ENCODE measurements at regions not wholly inside any gene's neighbourhood (a gene's known extent, or its start where the extent isn't known, plus 50 kb on each side); places are given as distances from the start of the nearest gene placed in this dataset.
A peak's percentile ranks its signal among the peaks of the same experiment; 100 is the strongest.
"Not testable (repeated sequence)": the region's sequence is repeated elsewhere in the genome, so short reads cannot be mapped to it uniquely, and the experiment has no call there.

GRCh38 chr3:160047876-160048275, 59.2 kb downstream of the IL12A start:
- Histone ChIP-seq H3K9ac (0 out of 22 replicates have a peak overlapping the region, but pooled peaks of 1 of the 11 experiments have one; percentile 22), H3K4me1 (peaks cover 0 to 57% (median 8%) of the 10 kb centered on the region in 10 experiments; a peak in 10 of 20 replicates), H3K36me3 (0 out of 22 replicates have a peak, but pooled peaks cover 0 to under 1% (median 0%) of the 10 kb centered on the region in 11 experiments), H4K20me1 (no peaks in the 10 kb centered on the region), H3K9me3 (replicated peaks in 1 of 11) (peaks cover 8 to 13% (median 10%) of the 10 kb centered on the region in 11 experiments), H3K4me2 (peak overlapping the region in 4 of 11 experiments; percentile 5 to 85 (median 64); a peak in 7 of 22 replicates), H3K27me3 (no peaks in the 10 kb centered on the region), H3K4me3 (no peak overlapping the region), H3K27ac (peak overlapping the region in 4 of 11 experiments; percentile 24 to 47 (median 27); a peak in 5 of 22 replicates)
- no peak for TF ChIP-seq Cebpa-rat (IDR thresholded peaks at IDR 0.05)

- peak overlapping the region in 6 of 11 experiments; percentile 34 to 77 (median 64); a peak in 9 of 22 replicates for H3K27ac ChIP-seq
- peak overlapping the region in 3 of 11 experiments; percentile 9 to 51 (median 50); a peak in 2 of 22 replicates for H3K9ac ChIP-seq
- no peaks in the 10 kb centered on the region for H3K36me3 ChIP-seq
- no peak for TF ChIP-seq Cebpa-rat (IDR thresholded peaks at IDR 0.05)
- no peaks in the 10 kb centered on the region for H3K27me3 ChIP-seq
- no peak overlapping the region for H3K4me3 ChIP-seq
- H3K9me3 ChIP-seq (replicated peaks in 1 of 11) = peaks cover 0 to 2% (median 0%) of the 10 kb centered on the region in 11 experiments; a peak in 3 of 22 replicates
- peaks cover 0 to 57% (median 8%) of the 10 kb centered on the region in 10 experiments; a peak in 10 of 20 replicates for H3K4me1 ChIP-seq
- H3K4me2 ChIP-seq = peak overlapping the region in 3 of 11 experiments; percentile 30 to 85 (median 77); a peak in 6 of 22 replicates
- H4K20me1 ChIP-seq = no peaks in the 10 kb centered on the region
Measured at GRCh38 chr3:160049038-160049437, 60.4 kb downstream of the IL12A start.

- no peaks in the 10 kb centered on the region for H3K36me3 ChIP-seq
- TF ChIP-seq Cebpa-rat (IDR thresholded peaks at IDR 0.05) = no peak
- H3K27me3 ChIP-seq = no peaks in the 10 kb centered on the region
- peaks cover 0 to 57% (median 8%) of the 10 kb centered on the region in 10 experiments; a peak in 10 of 20 replicates for H3K4me1 ChIP-seq
- H3K9me3 ChIP-seq (replicated peaks in 1 of 11) = no peaks in the 10 kb centered on the region
- no peak overlapping the region for H3K4me3 ChIP-seq
- H4K20me1 ChIP-seq = no peaks in the 10 kb centered on the region
- peak overlapping the region in 6 of 11 experiments; percentile 34 to 77 (median 64); a peak in 9 of 22 replicates for H3K27ac ChIP-seq
- peak overlapping the region in 4 of 11 experiments; percentile 9 to 51 (median 30); a peak in 6 of 22 replicates for H3K9ac ChIP-seq
- peak overlapping the region in 5 of 11 experiments; percentile 22 to 85 (median 51); a peak in 8 of 22 replicates for H3K4me2 ChIP-seq
Measured at GRCh38 chr3:160049565-160049964, 60.9 kb downstream of the IL12A start.

- H3K27ac ChIP-seq = peak overlapping the region in 5 of 11 experiments; percentile 4 to 77 (median 65); a peak in 9 of 22 replicates
Measured at GRCh38 chr3:160049988-160050387, 61.4 kb downstream of the IL12A start.

GRCh38 chr3:160052385-160053047, 63.9 kb downstream of the IL12A start:
- peaks cover 0 to 71% (median 8%) of the 10 kb centered on the region in 10 experiments; a peak in 10 of 20 replicates for H3K4me1 ChIP-seq
- no peak overlapping the region for H3K4me2 ChIP-seq
- no peak for TF ChIP-seq Cebpa-rat (IDR thresholded peaks at IDR 0.05)
- no peaks in the 10 kb centered on the region for H3K27me3 ChIP-seq
- no peak overlapping the region for H3K4me3 ChIP-seq
- no peak overlapping the region for H3K9ac ChIP-seq
- H3K9me3 ChIP-seq (replicated peaks in 1 of 11) = no peaks in the 10 kb centered on the region
- H3K27ac ChIP-seq = no peak overlapping the region
- no peaks in the 10 kb centered on the region for H4K20me1 ChIP-seq
- no peaks in the 10 kb centered on the region for H3K36me3 ChIP-seq

More at GRCh38 chr3:160049988-160050387, 61.4 kb downstream of the IL12A start:
- Histone ChIP-seq H3K9ac (peak overlapping the region in 2 of 11 experiments; percentile 10 to 51; a peak in 3 of 22 replicates), H3K27me3 (no peaks in the 10 kb centered on the region), H3K4me3 (no peak overlapping the region), H3K4me2 (peak overlapping the region in 5 of 11 experiments; percentile 22 to 85 (median 51); a peak in 8 of 22 replicates), H3K36me3 (no peaks in the 10 kb centered on the region), H4K20me1 (no peaks in the 10 kb centered on the region), H3K4me1 (peaks cover 0 to 61% (median 8%) of the 10 kb centered on the region in 10 experiments; a peak in 10 of 20 replicates), H3K9me3 (replicated peaks in 1 of 11) (no peaks in the 10 kb centered on the region)
- TF ChIP-seq Cebpa-rat (IDR thresholded peaks at IDR 0.05) = no peak

GRCh38 chr3:160053048-160053391, 64.4 kb downstream of the IL12A start:
- H3K9ac ChIP-seq = no peak overlapping the region
- TF ChIP-seq Cebpa-rat (IDR thresholded peaks at IDR 0.05) = no peak
- H3K4me2 ChIP-seq = no peak overlapping the region
- H3K9me3 ChIP-seq (replicated peaks in 1 of 11) = no peaks in the 10 kb centered on the region
- H3K27ac ChIP-seq = no peak overlapping the region
- no peaks in the 10 kb centered on the region for H3K27me3 ChIP-seq
- H3K4me3 ChIP-seq = no peak overlapping the region
- H3K36me3 ChIP-seq = no peaks in the 10 kb centered on the region
- peaks cover 0 to 71% (median 5%) of the 10 kb centered on the region in 10 experiments; a peak in 10 of 20 replicates for H3K4me1 ChIP-seq
- no peaks in the 10 kb centered on the region for H4K20me1 ChIP-seq

GRCh38 chr3:160054862-160055261, 66.2 kb downstream of the IL12A start:
- not testable (repeated sequence) for H4K20me1 ChIP-seq; H3K27ac ChIP-seq; H3K36me3 ChIP-seq; H3K4me3 ChIP-seq; H3K27me3 ChIP-seq; H3K9ac ChIP-seq; H3K9me3 ChIP-seq (replicated peaks in 1 of 11)
- Histone ChIP-seq H3K4me1 (peaks cover 0 to 52% (median 2%) of the 10 kb centered on the region in 10 experiments; a peak in 10 of 20 replicates), H3K4me2 (peak overlapping the region in 2 of 11 experiments; percentile 52 to 53; a peak in 4 of 22 replicates)

GRCh38 chr3:160055659-160056058, 67.0 kb downstream of the IL12A start:
- no peak overlapping the region for H3K4me3 ChIP-seq
- peaks cover 0 to 44% (median 0%) of the 10 kb centered on the region in 10 experiments; a peak in 5 of 20 replicates for H3K4me1 ChIP-seq
- no peak overlapping the region for H3K27ac ChIP-seq
- peaks cover 5 to 10% (median 6%) of the 10 kb centered on the region in 11 experiments; a peak in 15 of 22 replicates for H3K9me3 ChIP-seq (replicated peaks in 1 of 11)
- H3K9ac ChIP-seq = no peak overlapping the region
- no peaks in the 10 kb centered on the region for H3K36me3 ChIP-seq
- no peak for TF ChIP-seq Cebpa-rat (IDR thresholded peaks at IDR 0.05)
- no peaks in the 10 kb centered on the region for H3K27me3 ChIP-seq
- H3K4me2 ChIP-seq = no peak overlapping the region
- H4K20me1 ChIP-seq = no peaks in the 10 kb centered on the region

- no peak overlapping the region for H3K9ac ChIP-seq
- no peaks in the 10 kb centered on the region for H3K36me3 ChIP-seq
- H3K4me1 ChIP-seq = peaks cover 0 to 29% (median 0%) of the 10 kb centered on the region in 10 experiments; a peak in 4 of 20 replicates
Measured at GRCh38 chr3:160057331-160057730, 68.7 kb downstream of the IL12A start.

More at GRCh38 chr3:160057331-160057730, 68.7 kb downstream of the IL12A start:
- H3K27me3 ChIP-seq = no peaks in the 10 kb centered on the region
- TF ChIP-seq Cebpa-rat (IDR thresholded peaks at IDR 0.05) = no peak
- H3K9me3 ChIP-seq (replicated peaks in 1 of 11) = peaks cover 11 to 22% (median 17%) of the 10 kb centered on the region in 11 experiments; a peak in 19 of 22 replicates
- no peak overlapping the region for H3K27ac ChIP-seq
- no peak overlapping the region for H3K4me3 ChIP-seq
- peak overlapping the region in 2 of 11 experiments; percentile 38 to 64; a peak in 3 of 22 replicates for H3K4me2 ChIP-seq
- no peaks in the 10 kb centered on the region for H4K20me1 ChIP-seq
